ENCODE measurements at regions not wholly inside any gene's neighbourhood (a gene's known extent, or its start where the extent isn't known, plus 50 kb on each side); places are given as distances from the start of the nearest gene placed in this dataset.

DNA sequence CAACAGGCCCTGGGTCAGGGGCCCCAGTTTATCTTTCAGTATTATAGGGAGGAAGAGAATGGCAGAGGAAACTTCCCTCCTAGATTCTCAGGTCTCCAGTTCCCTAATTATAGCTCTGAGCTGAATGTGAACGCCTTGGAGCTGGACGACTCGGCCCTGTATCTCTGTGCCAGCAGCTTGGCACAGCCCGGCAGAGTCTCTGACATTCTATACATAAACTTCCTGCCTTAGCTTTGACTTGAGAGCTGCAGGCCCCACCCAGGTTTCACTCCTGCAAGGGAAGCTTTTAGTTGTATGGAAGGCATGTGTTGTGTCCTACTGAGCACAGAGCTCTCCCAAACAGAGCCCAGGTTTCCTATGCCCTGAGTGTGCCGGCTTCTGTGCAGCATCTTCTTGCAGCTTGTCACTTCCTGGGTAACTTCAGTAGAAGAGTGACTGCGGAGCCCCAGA lies 205.6 kb upstream of the PRSS58 start:
- no peaks in the 10 kb centered on the region for H3K27me3 ChIP-seq (ENCODE audit: insufficient read depth, poor library complexity, severe bottlenecking)
- DNase-seq (ENCODE audit: low read depth in 1 of 2, low spot score in 1 of 2): no peak
- no peak overlapping the region for H3K4me3 ChIP-seq (replicated peaks; ENCODE audit: insufficient read depth, low read length)
- no peak overlapping the region for H3K27ac ChIP-seq (replicated peaks)
- TF ChIP-seq SPI1 (IDR thresholded peaks at IDR 0.05; ENCODE audit: borderline replicate concordance, low read depth): peak; percentile 66; the same call in 1 of the 2 replicates
- TF ChIP-seq, protein P1, sequence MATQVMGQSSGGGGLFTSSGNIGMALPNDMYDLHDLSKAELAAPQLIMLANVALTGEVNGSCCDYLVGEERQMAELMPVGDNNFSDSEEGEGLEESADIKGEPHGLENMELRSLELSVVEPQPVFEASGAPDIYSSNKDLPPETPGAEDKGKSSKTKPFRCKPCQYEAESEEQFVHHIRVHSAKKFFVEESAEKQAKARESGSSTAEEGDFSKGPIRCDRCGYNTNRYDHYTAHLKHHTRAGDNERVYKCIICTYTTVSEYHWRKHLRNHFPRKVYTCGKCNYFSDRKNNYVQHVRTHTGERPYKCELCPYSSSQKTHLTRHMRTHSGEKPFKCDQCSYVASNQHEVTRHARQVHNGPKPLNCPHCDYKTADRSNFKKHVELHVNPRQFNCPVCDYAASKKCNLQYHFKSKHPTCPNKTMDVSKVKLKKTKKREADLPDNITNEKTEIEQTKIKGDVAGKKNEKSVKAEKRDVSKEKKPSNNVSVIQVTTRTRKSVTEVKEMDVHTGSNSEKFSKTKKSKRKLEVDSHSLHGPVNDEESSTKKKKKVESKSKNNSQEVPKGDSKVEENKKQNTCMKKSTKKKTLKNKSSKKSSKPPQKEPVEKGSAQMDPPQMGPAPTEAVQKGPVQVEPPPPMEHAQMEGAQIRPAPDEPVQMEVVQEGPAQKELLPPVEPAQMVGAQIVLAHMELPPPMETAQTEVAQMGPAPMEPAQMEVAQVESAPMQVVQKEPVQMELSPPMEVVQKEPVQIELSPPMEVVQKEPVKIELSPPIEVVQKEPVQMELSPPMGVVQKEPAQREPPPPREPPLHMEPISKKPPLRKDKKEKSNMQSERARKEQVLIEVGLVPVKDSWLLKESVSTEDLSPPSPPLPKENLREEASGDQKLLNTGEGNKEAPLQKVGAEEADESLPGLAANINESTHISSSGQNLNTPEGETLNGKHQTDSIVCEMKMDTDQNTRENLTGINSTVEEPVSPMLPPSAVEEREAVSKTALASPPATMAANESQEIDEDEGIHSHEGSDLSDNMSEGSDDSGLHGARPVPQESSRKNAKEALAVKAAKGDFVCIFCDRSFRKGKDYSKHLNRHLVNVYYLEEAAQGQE (IDR thresholded peaks at IDR 0.05; ENCODE audit: insufficient replicate concordance, low read depth): no peak

DNA sequence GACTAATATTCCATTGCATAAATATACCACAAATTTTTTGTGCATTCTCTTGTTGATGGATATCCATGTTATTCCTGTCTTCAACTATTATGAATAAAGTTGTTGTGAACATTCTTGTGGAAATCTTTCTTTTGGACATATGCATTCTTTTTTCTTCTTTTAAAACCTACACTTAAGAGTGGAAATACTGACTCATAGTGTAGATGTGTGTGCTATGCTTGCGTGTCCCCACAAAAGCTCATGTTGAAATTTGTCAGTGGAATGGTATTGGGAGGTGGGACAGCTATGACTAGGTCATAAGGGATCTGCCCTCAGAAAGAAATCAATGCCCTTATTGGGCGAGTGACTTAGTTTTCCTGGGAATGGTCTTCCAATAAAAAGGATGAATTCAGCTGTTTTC lies 203.6 kb upstream of the PRSS58 start:
- DNase-seq (ENCODE audit: low read depth in 1 of 2, low spot score in 1 of 2): no peak
- no peak for TF ChIP-seq POLR2AphosphoS5 (IDR thresholded peaks at IDR 0.05; ENCODE audit: low read depth)
- no peak for TF ChIP-seq GABPA (IDR thresholded peaks at IDR 0.05; ENCODE audit: low read depth)
- TF ChIP-seq SPI1 (IDR thresholded peaks at IDR 0.05; ENCODE audit: borderline replicate concordance, low read depth): no peak
- TF ChIP-seq, protein P2, sequence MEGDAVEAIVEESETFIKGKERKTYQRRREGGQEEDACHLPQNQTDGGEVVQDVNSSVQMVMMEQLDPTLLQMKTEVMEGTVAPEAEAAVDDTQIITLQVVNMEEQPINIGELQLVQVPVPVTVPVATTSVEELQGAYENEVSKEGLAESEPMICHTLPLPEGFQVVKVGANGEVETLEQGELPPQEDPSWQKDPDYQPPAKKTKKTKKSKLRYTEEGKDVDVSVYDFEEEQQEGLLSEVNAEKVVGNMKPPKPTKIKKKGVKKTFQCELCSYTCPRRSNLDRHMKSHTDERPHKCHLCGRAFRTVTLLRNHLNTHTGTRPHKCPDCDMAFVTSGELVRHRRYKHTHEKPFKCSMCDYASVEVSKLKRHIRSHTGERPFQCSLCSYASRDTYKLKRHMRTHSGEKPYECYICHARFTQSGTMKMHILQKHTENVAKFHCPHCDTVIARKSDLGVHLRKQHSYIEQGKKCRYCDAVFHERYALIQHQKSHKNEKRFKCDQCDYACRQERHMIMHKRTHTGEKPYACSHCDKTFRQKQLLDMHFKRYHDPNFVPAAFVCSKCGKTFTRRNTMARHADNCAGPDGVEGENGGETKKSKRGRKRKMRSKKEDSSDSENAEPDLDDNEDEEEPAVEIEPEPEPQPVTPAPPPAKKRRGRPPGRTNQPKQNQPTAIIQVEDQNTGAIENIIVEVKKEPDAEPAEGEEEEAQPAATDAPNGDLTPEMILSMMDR (IDR thresholded peaks at IDR 0.05; ENCODE audit: insufficient read depth, low read length): no peak
- TF ChIP-seq, protein P1 (IDR thresholded peaks at IDR 0.05; ENCODE audit: insufficient replicate concordance, low read depth): no peak
- Histone ChIP-seq H3K27ac (replicated peaks) (no peak overlapping the region), H3K4me3 (replicated peaks; ENCODE audit: insufficient read depth, low read length) (no peak overlapping the region), H3K27me3 (ENCODE audit: insufficient read depth, poor library complexity, severe bottlenecking) (no peaks in the 10 kb centered on the region)

DNA sequence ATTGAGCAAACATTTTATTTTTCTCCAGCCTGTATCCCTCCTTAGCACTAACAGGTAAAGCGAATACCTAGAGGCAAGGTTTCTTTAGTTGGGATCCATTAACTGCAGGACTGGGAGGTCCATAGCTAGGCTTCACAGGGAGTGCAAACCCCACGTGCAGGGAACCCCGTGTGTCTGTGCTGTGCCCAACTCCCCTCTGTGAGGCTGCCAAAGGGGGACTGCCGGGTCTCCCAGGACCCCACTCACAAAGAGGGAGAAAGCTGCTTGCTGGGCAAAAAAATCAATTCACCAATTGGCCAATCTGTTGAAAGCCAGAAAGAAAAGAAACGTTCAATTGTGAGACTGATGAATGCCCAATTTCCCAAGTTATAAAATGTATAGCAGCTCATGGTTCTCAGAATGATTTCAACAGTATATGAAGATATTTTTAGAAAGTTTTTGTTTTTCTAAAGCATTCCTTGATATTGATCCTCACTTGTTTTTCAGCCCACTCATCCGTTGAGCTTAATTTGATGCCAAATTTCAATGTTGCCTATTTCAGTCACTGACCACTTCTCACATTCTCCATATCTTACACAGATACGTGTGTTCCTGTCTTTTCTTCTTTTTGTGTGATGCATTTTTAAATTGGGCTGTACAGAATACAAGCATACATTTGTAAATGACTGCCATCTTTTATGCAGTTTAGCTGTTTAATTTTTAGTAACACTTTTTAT lies 202.7 kb upstream of the PRSS58 start:
- Histone ChIP-seq H3K27ac (replicated peaks) (no peak overlapping the region), H3K27me3 (ENCODE audit: insufficient read depth, poor library complexity, severe bottlenecking) (no peaks in the 10 kb centered on the region), H3K4me3 (replicated peaks; ENCODE audit: insufficient read depth, low read length) (no peak overlapping the region)
- DNase-seq (ENCODE audit: low read depth in 1 of 2, low spot score in 1 of 2): no peak
- TF ChIP-seq POLR2AphosphoS5 (IDR thresholded peaks at IDR 0.05; ENCODE audit: low read depth) (no peak), SPI1 (IDR thresholded peaks at IDR 0.05; ENCODE audit: borderline replicate concordance, low read depth) (no peak), GABPA (IDR thresholded peaks at IDR 0.05; ENCODE audit: low read depth) (no peak)
- TF ChIP-seq, protein P2 (IDR thresholded peaks at IDR 0.05; ENCODE audit: insufficient read depth, low read length): no peak
- TF ChIP-seq, protein P1 (IDR thresholded peaks at IDR 0.05; ENCODE audit: insufficient replicate concordance, low read depth): no peak
